ENCODE measurements at regions not wholly inside any gene's neighbourhood (a gene's known extent, or its start where the extent isn't known, plus 50 kb on each side); places are given as distances from the start of the nearest gene placed in this dataset.

DNA sequence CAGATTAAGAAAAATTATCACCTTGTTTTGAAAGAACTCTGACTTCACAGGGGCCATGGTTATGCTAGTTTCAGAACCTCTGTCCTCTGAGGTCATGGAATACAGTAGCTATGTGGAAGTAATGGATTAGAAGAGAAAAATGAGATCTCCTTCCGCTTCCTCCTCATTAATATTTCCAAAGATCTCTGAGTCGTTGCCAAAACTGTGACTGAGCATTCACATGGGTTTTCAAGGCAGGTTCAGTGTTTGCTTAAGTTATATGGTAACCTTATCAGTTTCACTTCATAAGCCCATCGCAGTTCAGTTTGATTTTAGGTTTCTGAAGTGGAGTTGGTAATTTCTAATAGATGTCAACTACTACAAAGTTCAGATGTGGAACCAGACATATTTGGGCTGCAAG, 321.2 kb upstream of the SOX9 start:
- TF ChIP-seq, protein P1, sequence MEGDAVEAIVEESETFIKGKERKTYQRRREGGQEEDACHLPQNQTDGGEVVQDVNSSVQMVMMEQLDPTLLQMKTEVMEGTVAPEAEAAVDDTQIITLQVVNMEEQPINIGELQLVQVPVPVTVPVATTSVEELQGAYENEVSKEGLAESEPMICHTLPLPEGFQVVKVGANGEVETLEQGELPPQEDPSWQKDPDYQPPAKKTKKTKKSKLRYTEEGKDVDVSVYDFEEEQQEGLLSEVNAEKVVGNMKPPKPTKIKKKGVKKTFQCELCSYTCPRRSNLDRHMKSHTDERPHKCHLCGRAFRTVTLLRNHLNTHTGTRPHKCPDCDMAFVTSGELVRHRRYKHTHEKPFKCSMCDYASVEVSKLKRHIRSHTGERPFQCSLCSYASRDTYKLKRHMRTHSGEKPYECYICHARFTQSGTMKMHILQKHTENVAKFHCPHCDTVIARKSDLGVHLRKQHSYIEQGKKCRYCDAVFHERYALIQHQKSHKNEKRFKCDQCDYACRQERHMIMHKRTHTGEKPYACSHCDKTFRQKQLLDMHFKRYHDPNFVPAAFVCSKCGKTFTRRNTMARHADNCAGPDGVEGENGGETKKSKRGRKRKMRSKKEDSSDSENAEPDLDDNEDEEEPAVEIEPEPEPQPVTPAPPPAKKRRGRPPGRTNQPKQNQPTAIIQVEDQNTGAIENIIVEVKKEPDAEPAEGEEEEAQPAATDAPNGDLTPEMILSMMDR (IDR thresholded peaks at IDR 0.05; ENCODE audit: unreplicated experiment) = no peak
- H3K27ac Mint-ChIP-seq (ENCODE audit: unreplicated experiment) = no peak overlapping the region
- no peaks in the 10 kb centered on the region for H3K27me3 Mint-ChIP-seq (ENCODE audit: unreplicated experiment)
- BruUV-seq (replicated peaks) = no TSS peak
- intact Hi-C loops (cut with micrococcal nuclease; ENCODE audit: unreplicated experiment) = no loop called here
- H3K9me3 Mint-ChIP-seq (ENCODE audit: low read depth, unreplicated experiment) = peaks cover 3% of the 10 kb centered on the region
- no peak for DNase-seq
- no peaks in the 10 kb centered on the region for H3K36me3 Mint-ChIP-seq (ENCODE audit: insufficient read depth, unreplicated experiment)
- no peak overlapping the region for H3K4me3 Mint-ChIP-seq (ENCODE audit: low read depth, unreplicated experiment)
- CTCF ChIA-PET = no interaction called here
- H3K4me1 Mint-ChIP-seq (ENCODE audit: low read depth, unreplicated experiment) = peaks cover 7% of the 10 kb centered on the region

DNA sequence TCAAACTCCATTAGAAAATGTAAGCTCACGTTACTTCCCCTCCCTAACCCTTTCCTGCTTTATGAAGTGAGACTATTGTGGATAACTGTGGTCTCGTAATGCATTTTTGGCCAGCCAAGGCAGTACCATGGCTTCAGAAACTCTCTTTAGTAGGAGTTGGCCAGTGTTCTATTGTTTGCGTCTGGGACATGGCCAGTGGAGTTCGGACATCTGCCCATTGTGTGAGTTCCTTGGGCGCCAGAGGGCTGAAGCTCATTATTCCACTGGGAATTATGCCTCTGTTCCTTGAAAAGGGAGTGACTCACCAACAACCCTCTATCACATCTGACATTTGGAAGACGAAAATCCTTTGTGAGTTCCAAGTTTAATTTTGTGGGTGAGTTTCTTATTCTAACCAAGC, 319.5 kb upstream of the SOX9 start:
- H3K27ac Mint-ChIP-seq (ENCODE audit: unreplicated experiment) = no peak overlapping the region
- intact Hi-C loops (cut with micrococcal nuclease; ENCODE audit: unreplicated experiment) = no loop called here

DNA sequence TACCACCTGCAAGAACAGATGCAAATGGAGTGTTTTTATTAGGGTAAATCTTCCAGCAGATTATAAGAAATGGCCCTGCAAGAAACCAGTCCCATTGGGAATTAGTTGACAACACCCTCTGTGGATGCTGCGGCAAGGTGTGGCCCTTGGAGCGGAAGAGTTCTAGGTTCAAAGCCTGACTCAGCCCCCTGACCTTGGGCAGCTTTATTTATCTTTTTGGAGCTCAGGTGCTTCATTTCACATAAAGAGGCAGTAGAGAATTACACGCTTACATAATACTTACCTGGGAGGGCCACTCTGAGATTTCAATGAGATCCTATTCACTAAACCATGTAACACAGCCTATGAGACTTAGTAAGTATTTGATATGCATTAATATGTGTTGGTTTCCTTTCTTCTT, 318.2 kb upstream of the SOX9 start:
- CTCF ChIA-PET = no interaction called here
- no peaks in the 10 kb centered on the region for H3K36me3 Mint-ChIP-seq (ENCODE audit: insufficient read depth, unreplicated experiment)
- TF ChIP-seq, protein P1 (IDR thresholded peaks at IDR 0.05; ENCODE audit: unreplicated experiment) = no peak
- peaks cover 3% of the 10 kb centered on the region for H3K9me3 Mint-ChIP-seq (ENCODE audit: low read depth, unreplicated experiment)
- intact Hi-C loops (cut with micrococcal nuclease; ENCODE audit: unreplicated experiment) = no loop called here
- peaks cover 8% of the 10 kb centered on the region for H3K27me3 Mint-ChIP-seq (ENCODE audit: unreplicated experiment)
- no peak overlapping the region for H3K27ac Mint-ChIP-seq (ENCODE audit: unreplicated experiment)
- peaks cover 7% of the 10 kb centered on the region for H3K4me1 Mint-ChIP-seq (ENCODE audit: low read depth, unreplicated experiment)
- no TSS peak for BruUV-seq (replicated peaks)
- DNase-seq = no peak
- no peak overlapping the region for H3K4me3 Mint-ChIP-seq (ENCODE audit: low read depth, unreplicated experiment)

More for the DNA sequence above, 319.5 kb upstream of the SOX9 start:
- peaks cover 2% of the 10 kb centered on the region for H3K9me3 Mint-ChIP-seq (ENCODE audit: low read depth, unreplicated experiment)
- peaks cover 7% of the 10 kb centered on the region for H3K4me1 Mint-ChIP-seq (ENCODE audit: low read depth, unreplicated experiment)
- H3K36me3 Mint-ChIP-seq (ENCODE audit: insufficient read depth, unreplicated experiment) = no peaks in the 10 kb centered on the region
- H3K4me3 Mint-ChIP-seq (ENCODE audit: low read depth, unreplicated experiment) = no peak overlapping the region
- DNase-seq = no peak
- BruUV-seq (replicated peaks) = no TSS peak
- CTCF ChIA-PET = no interaction called here
- TF ChIP-seq, protein P1 (IDR thresholded peaks at IDR 0.05; ENCODE audit: unreplicated experiment) = no peak
- H3K27me3 Mint-ChIP-seq (ENCODE audit: unreplicated experiment) = no peaks in the 10 kb centered on the region

DNA sequence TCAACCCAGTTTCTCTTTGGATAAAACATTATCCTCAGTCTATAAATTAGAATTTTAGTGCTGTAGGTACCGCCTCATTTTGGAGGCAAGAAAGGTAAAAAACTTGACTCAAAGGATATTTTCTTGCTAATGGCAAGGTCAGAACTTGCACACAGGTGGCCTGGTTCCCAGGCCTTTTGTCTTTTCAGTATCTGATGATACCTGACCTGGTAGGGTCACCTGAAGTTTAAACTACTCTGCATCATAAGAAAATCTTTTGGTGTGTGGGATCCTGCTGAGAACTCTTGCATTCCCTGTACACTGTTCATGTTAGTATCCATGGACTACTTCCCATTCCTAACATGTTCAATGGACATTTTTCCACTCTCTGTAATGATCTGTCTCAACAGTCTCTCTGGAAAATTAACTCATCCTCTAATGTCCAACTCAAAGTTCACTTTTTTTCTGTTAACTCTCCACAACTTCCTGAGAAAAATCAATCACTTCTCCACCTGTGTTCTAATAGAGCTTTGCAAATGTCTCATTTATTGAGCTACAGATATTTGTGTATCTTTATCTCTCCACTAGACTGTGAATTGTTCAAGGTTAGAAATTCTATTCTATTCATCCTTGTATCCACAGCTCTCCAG, 317.1 kb upstream of the SOX9 start:
- intact Hi-C loops (cut with micrococcal nuclease; ENCODE audit: unreplicated experiment) = no loop called here
- no peak overlapping the region for H3K27ac Mint-ChIP-seq (ENCODE audit: unreplicated experiment)
- BruUV-seq (replicated peaks) = no TSS peak
- CTCF ChIA-PET = no interaction called here
- TF ChIP-seq, protein P1 (IDR thresholded peaks at IDR 0.05; ENCODE audit: unreplicated experiment) = no peak
- peaks cover 13% of the 10 kb centered on the region for H3K27me3 Mint-ChIP-seq (ENCODE audit: unreplicated experiment)
- DNase-seq = no peak
- H3K9me3 Mint-ChIP-seq (ENCODE audit: low read depth, unreplicated experiment) = peaks cover 4% of the 10 kb centered on the region
- no peak overlapping the region for H3K4me3 Mint-ChIP-seq (ENCODE audit: low read depth, unreplicated experiment)
- H3K36me3 Mint-ChIP-seq (ENCODE audit: insufficient read depth, unreplicated experiment) = no peaks in the 10 kb centered on the region
- peaks cover 7% of the 10 kb centered on the region for H3K4me1 Mint-ChIP-seq (ENCODE audit: low read depth, unreplicated experiment)
